HFFc6 (cell line): ENCODE measurements at regions not wholly inside any gene's neighbourhood (a gene's known extent, or its start where the extent isn't known, plus 50 kb on each side); places are given as distances from the start of the nearest gene placed in this dataset.

Experiments used
- DNase-seq: peaks from one replicate; pipeline ENCODE4 v3.0.0-alpha.2; 2018
- H3K27ac Mint-ChIP-seq: 2 replicates; pipeline ENCODE4 v1.8.0; 2020; ENCODE audit warnings: mild to moderate bottlenecking, mixed read lengths
- H3K27me3 Mint-ChIP-seq: 2 replicates; pipeline ENCODE4 v1.8.0; 2021; ENCODE audit warnings: mild to moderate bottlenecking, moderate library complexity, mixed read lengths; ENCODE audit not compliant: insufficient read depth
- H3K36me3 Mint-ChIP-seq: 2 replicates; pipeline ENCODE4 v1.8.0; 2021; ENCODE audit warnings: low read depth, mixed read lengths
- H3K4me1 Mint-ChIP-seq: 2 replicates; pipeline ENCODE4 v1.8.0; 2020; ENCODE audit warnings: low read depth, mixed read lengths
- H3K4me3 Mint-ChIP-seq: 2 replicates; pipeline ENCODE4 v1.8.0; 2020; ENCODE audit warnings: mild to moderate bottlenecking, moderate library complexity, mixed read lengths
- H3K9me3 Mint-ChIP-seq: 2 replicates; pipeline ENCODE4 v1.8.0; 2020; ENCODE audit warnings: mild to moderate bottlenecking, mixed read lengths
- TF ChIP-seq, protein P1 (sequence below): fragments of 200-600 bp; sonication (generic); IDR thresholded peaks from 2 replicates; pipeline ENCODE4 v1.5.0; 2021; ENCODE audit warnings: antibody characterized with exemption, mild to moderate bottlenecking

DNA sequence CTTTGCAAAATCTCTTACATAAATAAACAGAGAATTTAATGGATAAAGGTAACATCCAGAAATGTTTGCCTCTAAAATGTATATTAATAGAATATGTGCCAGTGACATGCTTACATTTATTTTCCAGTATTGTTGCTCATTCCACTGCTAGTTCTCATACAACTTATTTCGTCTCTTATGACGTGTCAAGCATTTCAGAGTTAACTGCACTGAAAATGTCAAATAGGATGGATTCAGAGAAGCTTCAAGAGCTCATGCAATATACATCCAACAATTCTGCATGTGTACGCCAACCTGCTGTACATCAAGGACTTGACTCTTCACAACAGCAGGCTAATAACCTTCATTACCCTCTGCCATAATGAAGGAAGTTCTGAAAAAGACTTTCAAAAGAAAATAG lies 386.2 kb upstream of the IZUMO3 start:
- no peak for DNase-seq
- Mint-ChIP-seq H3K9me3 (peaks cover 24% of the 10 kb centered on the region), H3K27me3 (no peaks in the 10 kb centered on the region), H3K27ac (no peak overlapping the region), H3K4me3 (no peak overlapping the region), H3K36me3 (no peaks in the 10 kb centered on the region), H3K4me1 (no peaks in the 10 kb centered on the region)
- TF ChIP-seq, protein P1, sequence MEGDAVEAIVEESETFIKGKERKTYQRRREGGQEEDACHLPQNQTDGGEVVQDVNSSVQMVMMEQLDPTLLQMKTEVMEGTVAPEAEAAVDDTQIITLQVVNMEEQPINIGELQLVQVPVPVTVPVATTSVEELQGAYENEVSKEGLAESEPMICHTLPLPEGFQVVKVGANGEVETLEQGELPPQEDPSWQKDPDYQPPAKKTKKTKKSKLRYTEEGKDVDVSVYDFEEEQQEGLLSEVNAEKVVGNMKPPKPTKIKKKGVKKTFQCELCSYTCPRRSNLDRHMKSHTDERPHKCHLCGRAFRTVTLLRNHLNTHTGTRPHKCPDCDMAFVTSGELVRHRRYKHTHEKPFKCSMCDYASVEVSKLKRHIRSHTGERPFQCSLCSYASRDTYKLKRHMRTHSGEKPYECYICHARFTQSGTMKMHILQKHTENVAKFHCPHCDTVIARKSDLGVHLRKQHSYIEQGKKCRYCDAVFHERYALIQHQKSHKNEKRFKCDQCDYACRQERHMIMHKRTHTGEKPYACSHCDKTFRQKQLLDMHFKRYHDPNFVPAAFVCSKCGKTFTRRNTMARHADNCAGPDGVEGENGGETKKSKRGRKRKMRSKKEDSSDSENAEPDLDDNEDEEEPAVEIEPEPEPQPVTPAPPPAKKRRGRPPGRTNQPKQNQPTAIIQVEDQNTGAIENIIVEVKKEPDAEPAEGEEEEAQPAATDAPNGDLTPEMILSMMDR, result no peak

GRCh38 chr9:24912767-24913166 lies 367.1 kb upstream of the IZUMO3 start:
- no peaks in the 10 kb centered on the region for H3K27me3 Mint-ChIP-seq
- no peaks in the 10 kb centered on the region for H3K4me1 Mint-ChIP-seq
- peaks cover 23% of the 10 kb centered on the region for H3K9me3 Mint-ChIP-seq
- no peak overlapping the region for H3K4me3 Mint-ChIP-seq
- no peak overlapping the region for H3K27ac Mint-ChIP-seq
- TF ChIP-seq, protein P1, result no peak
- DNase-seq, result no peak
- no peaks in the 10 kb centered on the region for H3K36me3 Mint-ChIP-seq

DNA sequence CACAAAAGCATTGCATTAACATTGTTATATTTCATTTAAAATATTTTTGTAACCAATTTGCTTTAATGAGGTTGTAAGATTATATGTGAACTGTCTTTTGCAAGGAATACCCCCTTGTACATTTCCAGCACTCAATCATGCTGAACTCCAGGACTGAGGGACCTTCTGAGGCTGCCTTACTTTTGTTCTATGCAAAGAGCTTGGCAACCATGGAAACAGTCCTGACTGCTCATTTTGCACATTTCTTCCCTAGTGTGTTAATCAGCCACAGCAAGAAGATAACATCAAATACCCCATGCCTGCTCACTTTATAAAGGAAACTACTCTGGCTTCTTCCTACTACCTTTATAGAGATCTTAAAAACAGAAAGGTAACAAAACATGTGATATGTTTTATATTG lies 355.6 kb upstream of the IZUMO3 start:
- TF ChIP-seq, protein P1, result no peak
- H3K27ac Mint-ChIP-seq, result no peak overlapping the region

DNA sequence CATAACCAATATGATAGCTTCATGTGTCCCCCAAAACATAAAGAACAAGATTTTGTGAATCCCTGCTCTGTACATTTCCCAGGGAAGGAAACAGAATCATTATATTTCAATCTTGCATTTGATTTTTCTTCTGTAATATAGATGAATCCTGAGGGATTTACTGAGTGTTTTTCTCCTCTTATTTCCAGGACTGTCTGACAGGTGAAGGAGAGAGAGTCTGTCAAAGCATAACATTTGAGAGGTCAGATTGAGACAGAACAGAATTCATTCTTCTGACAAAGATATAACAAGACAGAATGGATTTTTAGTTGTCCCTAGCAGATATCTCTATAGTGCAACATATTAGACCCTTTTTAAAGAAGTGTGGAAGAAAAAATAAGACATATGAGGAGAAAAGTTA lies 354.5 kb upstream of the IZUMO3 start:
- H3K4me1 Mint-ChIP-seq, result no peaks in the 10 kb centered on the region
- no peaks in the 10 kb centered on the region for H3K27me3 Mint-ChIP-seq
- no peaks in the 10 kb centered on the region for H3K36me3 Mint-ChIP-seq
- no peak overlapping the region for H3K4me3 Mint-ChIP-seq
- DNase-seq, result no peak
- peaks cover 46% of the 10 kb centered on the region for H3K9me3 Mint-ChIP-seq
- H3K27ac Mint-ChIP-seq, result no peak overlapping the region
- TF ChIP-seq, protein P1, result no peak

More for the DNA sequence above, 355.6 kb upstream of the IZUMO3 start:
- Mint-ChIP-seq H3K36me3 (no peaks in the 10 kb centered on the region), H3K27me3 (no peaks in the 10 kb centered on the region), H3K4me1 (no peaks in the 10 kb centered on the region), H3K4me3 (no peak overlapping the region), H3K9me3 (peaks cover 49% of the 10 kb centered on the region)
- no peak for DNase-seq

- Mint-ChIP-seq H3K4me1 (no peaks in the 10 kb centered on the region), H3K27me3 (no peaks in the 10 kb centered on the region), H3K4me3 (no peak overlapping the region), H3K9me3 (peaks cover 42% of the 10 kb centered on the region), H3K27ac (no peak overlapping the region), H3K36me3 (no peaks in the 10 kb centered on the region)
- TF ChIP-seq, protein P1, result no peak
- DNase-seq, result no peak
These were observed 353.8 kb upstream of the IZUMO3 start for GRCh38 chr9:24899463-24899862.

DNA sequence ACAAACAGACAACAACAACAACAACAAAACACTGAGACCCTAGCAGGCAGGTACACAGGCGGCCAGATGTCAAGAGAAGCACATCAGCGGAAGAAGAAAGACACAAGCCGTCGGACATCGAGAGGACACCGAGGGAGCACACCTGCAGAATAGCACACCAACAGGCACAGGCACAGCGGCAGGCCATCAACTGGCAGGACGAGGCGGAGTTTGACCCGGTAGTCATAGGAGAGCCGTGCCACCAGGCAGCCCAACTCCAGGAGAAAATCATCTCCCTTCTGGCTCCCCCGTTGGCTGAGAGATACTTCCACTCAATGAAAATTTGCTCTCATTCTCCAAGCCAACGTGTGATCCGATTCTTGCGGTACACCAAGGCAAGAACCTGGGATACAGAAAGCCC lies 352.1 kb upstream of the IZUMO3 start:
- Mint-ChIP-seq H3K36me3 (no peaks in the 10 kb centered on the region), H3K27ac (no peak overlapping the region), H3K4me3 (no peak overlapping the region), H3K9me3 (peaks cover 47% of the 10 kb centered on the region), H3K4me1 (no peaks in the 10 kb centered on the region), H3K27me3 (no peaks in the 10 kb centered on the region)
- no peak for DNase-seq
- TF ChIP-seq, protein P1, result no peak
